NB4 (cell line): ENCODE measurements at regions not wholly inside any gene's neighbourhood (a gene's known extent, or its start where the extent isn't known, plus 50 kb on each side); places are given as distances from the start of the nearest gene placed in this dataset.

Experiments
- CTCF ChIP-seq: IDR thresholded peaks from one replicate; pipeline ENCODE4 v1.5.1; 2012; ENCODE audit warnings: low read depth, low read length
- MYC ChIP-seq: IDR thresholded peaks from 2 replicates; pipeline ENCODE4 v1.6.1; 2011; ENCODE audit warnings: low read depth, low read length
- POLR2A ChIP-seq: IDR thresholded peaks from 2 replicates; pipeline ENCODE4 v1.6.1; 2011; ENCODE audit warnings: mild to moderate bottlenecking; ENCODE audit not compliant: insufficient read length; ENCODE audit errors: extremely low read depth
- TF ChIP-seq, protein P1 (sequence below): IDR thresholded peaks from 2 replicates; pipeline ENCODE4 v1.6.1; 2011; ENCODE audit warnings: low read depth, low read length

DNA sequence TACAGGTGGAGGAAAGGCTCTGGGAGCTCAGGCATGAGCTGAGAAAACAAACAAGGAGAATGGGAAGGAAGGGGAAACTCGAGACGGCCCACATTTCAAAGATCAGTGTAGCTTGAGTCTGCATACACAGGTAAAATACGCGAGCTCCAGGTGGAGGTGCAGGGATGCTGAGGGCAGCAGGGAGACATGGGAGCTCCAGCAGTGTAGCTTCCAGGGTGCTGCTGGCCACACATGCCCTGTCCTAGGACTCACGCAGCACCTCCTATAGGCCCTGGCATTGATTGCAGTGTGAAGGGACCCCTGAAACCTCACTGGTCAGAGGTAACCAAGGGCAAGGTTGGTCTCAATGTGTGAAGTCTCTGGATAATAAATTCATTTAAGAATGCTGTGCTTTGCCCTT is 362.8 kb upstream of the HS6ST1 start:
- TF ChIP-seq CTCF (peak; percentile 19), POLR2A (no peak), MYC (no peak)
- TF ChIP-seq, protein P1, sequence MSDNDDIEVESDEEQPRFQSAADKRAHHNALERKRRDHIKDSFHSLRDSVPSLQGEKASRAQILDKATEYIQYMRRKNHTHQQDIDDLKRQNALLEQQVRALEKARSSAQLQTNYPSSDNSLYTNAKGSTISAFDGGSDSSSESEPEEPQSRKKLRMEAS, result no peak
